DMS153 (cell line): ENCODE measurements at regions not wholly inside any gene's neighbourhood (a gene's known extent, or its start where the extent isn't known, plus 50 kb on each side); places are given as distances from the start of the nearest gene placed in this dataset.
"Not testable (repeated sequence)": the region's sequence is repeated elsewhere in the genome, so short reads cannot be mapped to it uniquely, and the experiment has no call there.

Source experiments
- DNase-seq: peaks from one replicate; lab custom pipeline; 2025; lab: John Stamatoyannopoulos, UW

DNA sequence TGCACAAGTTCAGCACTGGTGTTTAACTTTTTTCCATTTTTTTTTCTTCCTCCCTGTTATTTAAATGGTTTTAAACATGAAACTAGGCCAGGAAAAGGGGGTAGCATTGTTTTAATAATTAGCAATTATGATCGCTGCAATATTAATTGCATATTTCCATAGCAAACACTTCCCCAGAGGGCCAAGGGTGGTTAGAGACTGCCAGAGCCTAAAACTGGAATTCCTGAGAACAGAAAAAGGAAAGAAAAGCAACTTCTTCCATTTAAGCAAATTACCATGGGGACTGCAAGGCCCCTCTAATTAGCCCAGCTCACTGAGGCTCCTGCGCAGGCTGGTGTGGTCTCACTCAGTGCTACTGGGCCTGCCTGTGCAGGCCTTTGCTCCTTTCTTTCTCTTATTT, 201.5 kb downstream of the SMAD2 start:
- no peak for DNase-seq

DNA sequence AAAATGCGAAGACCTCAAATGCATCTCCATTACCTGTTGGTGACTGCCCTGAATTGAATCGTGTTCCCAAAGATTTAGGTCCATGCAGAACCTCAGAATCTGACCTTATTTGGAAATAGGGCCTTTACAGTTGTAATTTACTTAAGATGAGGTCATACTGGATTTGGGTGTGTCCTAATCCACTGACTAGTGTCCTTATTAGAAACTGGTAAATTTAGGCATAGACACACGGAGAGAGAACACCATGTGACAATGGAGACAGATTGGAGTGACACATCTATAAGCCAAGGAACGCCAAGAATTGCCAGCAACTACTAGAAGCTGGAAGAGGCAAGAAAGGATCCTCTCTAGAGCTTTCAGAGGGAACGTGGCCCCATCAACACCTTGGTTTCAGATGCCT, 203.1 kb downstream of the SMAD2 start:
- DNase-seq: no peak

DNA sequence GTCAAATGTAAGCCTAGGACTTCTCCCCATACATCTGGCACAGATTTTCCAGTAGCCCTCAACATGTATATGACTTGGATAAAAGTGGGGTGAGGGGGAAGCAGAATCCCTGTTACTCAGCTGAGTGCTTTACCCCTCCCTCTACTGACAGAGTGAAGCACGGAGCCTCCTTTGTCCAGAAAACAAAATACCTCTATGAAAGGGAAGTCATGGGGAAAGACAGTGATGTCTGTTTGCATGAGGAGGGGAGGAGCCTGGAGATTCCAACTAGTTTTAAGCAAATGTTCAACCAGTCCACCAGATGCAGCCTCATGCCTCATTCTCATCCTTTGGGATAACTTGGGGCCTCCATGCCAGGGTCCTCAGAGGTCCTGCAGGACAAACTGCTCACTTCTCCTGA, 203.9 kb downstream of the SMAD2 start:
- no peak for DNase-seq

DNA sequence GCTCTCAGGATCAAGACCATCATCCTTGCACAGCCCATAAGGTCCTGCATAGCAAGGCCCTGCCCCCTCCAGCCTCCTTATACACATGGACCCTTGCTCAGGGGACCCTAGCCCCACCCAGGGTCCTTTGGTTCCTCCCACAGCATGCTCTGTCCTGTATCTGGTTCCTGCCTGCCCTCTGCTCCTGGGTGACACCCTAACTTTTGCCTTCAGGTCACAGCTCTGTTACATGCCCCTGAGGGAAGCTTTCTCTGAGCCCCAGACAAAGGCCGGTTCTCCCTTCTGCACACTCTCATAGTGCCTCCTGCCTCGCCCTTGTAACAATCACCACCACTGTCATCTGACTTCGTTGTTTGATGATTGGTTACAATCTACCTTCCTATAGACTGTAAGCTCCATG, 204.8 kb downstream of the SMAD2 start:
- no peak for DNase-seq

DNA sequence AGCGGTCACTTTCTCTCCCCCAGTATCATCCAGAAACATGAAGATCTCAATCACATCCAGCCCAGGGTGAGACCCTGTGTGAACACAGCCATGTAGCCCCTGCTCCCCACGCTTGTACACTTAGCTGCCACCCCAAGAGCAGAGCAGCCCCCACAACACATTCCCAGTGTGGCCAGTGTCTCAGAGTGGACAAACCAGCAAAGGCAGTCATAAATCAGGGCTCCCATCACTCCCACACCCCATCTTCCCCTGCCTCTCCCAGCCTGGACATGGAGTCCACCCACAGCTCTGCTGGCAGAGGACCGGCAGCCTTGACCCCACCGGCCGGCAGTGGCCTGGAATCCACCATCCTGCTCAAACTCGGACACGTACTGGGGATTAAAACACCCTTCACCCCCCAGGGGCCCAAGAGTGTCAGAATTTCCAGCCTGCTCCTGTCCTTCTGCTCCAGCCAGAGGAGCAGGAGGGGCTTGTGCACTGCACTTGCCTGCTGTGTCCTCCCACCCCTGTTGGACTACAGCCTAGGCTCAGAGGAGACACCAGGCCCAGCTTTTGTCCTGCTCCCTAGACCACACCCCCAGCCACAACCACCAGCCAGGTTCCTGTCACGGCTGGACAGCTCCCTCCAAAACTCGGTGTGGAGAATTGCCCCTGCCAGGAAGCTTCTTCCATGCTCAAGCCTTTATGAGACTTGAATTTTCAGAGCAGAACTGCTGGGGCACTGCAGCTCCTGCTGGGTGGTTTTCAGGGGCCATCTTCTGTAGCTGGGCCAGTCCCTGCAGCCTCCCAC, 206.1 kb downstream of the SMAD2 start:
- no peak for DNase-seq

DNA sequence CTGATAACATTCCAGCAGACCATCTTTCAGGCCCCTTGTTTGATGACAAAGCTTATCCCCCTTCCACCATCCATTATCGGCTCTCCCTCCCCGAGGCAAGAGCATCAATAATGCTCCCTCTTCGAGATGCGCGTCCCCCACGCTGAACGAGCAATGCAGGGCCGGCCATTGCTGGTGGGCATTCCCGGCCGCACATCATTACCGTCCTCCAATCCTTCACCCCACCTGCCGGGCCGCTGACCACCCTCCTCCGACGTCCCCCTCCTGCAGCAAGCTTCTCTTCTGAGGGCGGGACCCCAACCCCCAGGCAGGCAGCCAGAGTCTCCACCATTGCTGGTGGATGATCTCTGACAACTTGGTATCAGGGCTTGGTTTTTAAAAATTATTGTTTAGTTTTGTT, 208.6 kb downstream of the SMAD2 start:
- no peak for DNase-seq

DNA sequence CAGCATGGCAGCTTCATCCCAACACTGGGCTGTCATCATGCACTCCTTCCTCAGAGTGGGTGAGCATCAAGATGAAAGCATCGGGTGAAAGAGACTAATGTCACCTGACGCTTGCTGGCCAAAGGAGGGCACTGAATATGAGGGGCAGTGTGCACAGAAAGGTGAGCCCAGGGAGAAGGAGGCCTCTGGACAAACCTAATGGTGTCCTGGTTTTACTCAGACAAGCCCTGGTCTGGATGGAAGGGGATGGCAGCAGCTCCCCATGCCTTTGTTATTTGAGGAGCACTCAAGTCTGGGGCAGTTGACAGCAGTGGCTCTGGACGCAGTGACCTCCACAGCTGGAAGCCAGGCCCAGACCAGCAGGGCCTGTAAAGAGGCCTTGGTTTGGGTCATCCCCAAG, 209.7 kb downstream of the SMAD2 start:
- no peak for DNase-seq

DNA sequence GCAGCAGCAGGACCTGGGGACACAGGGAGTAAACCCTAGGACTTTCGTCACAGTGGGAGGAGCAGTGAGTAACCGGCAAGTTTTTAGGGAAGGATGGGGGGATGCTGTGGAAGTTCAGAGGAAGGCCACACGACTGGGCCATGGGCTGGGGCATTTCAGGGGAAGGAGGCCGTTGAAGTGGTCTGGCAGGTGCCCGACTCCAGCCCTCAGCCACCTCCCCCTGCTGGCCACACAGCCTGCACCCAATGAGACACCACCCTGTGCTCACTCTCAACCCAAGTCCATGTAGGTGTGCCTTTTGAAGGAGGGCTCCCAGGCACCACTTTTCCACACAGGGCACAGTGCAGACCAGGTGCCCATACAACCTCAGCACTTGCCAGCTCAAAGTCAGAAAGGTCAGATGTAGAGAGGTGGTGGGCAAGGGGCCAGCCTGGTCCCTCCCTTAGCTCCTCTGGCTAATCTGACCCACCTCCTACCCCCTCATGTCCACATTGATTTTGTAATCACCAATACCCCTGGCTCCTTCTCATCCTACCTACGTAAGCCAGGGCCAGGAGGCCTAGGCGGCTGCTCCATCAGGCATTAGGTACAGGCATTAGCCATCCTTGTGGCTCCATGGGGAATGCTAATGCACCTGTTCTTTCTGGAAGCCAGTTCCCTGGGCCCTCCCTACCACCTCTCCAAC, 211.2 kb downstream of the SMAD2 start:
- no peak for DNase-seq

DNA sequence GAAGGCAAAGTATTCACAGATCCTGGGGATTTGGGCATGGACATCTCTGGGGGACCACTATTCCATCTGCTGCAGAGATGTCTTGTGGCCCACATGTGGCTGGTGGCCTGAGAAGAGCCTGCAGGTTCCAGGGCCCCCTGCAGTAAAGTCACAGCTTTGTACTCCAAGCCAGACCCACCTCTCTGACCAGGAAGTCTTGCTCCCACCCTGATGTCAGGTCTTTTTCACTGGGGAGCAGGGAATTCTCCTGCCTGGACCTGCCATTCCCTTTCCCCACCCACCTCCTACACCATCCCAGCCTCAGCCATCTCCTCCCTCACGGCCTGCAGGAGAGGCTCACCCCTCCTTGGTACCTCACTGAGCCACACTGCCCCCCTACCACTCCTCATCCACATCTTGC, 211.8 kb downstream of the SMAD2 start:
- DNase-seq: no peak

DNA sequence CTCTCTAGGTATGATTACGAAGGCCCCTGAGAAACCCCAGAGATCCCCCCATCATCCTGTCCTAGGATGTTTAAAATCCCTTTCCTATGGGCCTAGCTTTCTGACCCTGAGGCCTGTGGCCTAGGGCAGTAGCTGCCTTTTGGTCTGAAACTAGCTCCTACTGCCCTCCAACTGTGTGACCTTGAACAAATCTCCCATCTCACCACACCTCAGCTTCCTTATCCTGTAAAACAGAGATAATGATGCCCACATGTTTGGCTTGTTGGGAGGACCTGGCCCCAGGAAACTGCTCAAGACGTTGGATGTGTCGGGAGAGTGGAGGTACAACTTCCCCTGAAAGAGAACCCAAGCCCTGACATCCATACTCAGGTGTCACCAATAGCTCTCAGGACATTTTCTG, 213.2 kb downstream of the SMAD2 start:
- no peak for DNase-seq

DNA sequence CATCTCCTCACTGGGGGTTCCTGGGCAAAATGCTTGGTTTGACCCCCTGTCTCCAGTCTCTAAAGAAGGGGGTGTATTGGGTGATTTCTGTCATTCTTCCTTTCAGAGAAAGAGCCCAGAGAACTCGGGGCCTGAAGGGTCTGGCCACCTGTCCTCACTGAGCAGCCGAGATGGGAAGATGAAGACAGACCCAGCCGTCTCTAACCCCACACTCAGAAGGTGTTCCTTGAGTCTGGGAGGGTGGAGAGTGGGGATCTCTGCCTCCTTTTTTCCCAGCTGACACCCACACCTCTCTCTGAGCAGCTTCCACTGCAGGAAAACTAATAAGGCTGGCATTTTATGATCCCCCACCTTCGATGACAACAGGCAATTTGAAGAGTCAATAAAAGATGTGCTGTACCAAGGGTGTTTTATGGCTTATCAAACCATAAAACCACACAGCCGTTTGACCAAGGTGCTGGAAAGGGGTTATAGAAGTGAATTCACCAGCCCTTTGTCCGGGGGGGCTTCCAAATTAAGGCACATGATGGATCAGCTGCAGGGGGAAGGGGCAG, 213.8 kb downstream of the SMAD2 start:
- DNase-seq: no peak

DNA sequence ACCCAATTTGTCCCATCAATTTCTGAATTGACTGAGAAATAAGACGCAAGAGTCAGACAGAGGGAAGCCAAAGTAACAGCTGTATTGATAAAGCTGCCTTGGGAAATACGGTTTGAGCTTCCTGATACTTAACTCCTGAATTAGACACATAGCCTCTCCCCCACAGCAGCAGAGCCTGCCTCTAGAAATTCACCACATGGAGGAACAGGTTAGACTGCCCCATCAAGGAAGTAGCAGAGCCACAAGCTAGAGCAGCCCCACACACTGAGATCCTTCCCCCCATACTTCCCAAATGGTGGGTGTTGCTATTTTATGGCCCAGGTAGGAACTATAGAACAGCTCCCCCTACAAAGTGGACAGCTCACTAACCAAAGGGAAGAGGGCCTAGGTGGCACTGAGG, 220.0 kb downstream of the SMAD2 start:
- no peak for DNase-seq

DNA sequence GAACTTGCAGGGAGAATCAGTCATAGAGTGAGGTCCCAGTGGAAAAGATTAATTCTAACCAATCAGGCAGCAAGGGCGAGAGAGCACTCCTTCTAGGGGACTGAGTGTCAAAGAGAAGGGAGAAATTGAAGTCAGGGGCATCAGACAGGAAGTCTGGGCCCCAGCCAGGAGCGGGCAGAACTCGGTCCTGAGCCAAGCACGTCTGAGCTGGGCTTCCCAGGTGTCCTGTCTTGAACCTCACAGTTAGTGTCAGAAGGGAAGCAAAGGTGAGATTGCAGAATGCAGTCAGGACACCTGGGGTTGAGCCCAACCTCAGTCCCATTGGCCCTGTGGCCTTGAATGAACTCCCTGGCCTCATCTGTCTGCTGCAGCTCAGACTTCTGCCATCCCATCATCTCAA, 220.9 kb downstream of the SMAD2 start:
- DNase-seq: no peak

DNA sequence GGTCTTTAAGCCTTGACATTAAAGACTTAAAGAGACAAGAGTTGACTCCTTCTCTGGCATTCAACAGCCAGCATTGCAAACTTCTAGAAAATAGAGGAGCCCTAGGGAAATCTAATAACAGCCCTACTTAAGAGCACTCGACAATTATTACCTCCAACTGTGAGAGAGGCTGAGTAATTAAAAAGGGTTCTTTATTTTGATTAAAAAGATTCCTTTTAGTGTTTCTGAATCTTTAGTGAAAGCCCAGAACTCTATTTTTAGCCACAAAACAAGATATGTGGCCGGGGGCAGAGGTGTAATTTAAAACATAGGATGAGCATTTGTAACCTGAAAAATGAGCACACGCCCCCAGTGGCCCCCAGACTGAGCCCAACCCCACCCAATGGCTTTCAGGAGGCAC, 222.3 kb downstream of the SMAD2 start:
- DNase-seq: no peak

DNA sequence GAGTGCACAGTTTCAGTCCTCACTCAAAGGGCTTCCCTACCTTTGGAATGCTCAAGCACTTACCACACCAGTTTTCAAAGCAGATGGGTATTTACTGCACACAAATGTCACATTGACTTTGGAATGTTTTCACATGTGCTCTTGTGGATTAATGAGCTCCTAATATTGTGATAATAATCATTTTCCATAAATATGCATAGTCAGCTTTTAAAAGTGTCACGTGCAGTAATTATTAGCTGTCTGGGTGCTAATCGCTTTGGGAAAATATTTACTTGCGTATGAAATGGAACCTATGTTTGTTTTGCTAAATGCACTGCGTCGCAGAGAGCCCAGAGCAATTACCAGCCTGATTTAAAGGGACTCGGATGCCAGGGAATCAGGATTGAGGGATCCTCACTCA, 229.3 kb downstream of the SMAD2 start:
- no peak for DNase-seq

DNA sequence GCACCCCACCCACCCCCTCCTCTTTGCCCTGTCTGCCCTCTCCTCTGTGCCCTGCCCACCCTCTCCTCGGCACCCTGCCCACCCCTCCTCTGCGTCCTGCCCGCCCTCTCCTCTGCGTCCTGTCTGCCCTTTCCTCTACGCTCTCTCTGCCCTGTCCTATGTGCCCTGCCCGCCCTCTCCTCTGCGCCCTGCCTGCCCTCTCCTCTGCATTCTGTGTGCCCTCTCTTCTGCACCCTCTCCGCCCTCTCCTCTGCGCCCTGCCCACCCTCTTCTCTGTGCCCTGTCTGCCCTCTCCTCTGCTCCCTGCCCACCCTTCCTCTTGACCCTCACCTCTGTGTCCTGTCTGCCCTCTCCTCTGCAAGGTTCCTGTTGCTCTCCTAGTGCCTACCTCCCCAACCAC, 233.6 kb downstream of the SMAD2 start:
- no peak for DNase-seq

DNA sequence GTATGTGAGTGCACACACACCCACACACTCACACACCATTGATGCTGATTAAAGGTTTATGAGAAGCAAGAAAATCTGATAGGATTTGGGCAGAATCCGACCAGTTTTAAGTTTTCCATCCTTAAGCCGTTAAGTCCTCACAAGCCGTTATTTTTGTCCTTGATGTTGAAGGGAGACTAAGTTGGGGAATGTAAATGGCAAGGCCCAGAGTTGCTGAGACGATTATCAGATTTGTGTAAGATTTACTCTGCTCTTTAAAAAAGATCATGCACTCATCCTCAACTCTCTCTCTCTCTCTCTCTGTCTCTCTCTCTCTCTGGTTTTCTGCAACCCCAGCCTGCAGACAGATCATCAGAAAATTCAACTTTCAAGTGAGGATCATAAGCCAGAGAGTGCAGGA, 238.8 kb downstream of the SMAD2 start:
- no peak for DNase-seq

DNA sequence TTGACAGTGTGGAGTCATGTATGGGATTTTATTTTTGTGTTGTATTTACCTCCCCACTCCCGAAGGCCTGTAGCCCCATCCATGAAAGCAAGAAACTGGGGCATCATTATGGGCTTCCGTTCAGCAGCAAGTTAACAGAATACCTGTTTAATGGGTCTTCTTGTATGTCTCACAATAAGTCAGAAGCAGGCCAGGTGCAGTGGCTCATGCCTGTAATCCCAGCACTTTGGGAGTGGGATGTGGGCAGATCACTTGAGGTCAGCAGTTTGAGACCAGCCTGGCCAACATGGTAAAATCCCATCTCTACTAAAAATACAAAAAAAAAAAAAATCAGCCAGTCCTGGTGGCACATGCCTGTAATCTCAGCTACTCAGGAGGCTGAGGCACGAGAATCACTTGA, 239.7 kb downstream of the SMAD2 start:
- DNase-seq: not testable (repeated sequence)

DNA sequence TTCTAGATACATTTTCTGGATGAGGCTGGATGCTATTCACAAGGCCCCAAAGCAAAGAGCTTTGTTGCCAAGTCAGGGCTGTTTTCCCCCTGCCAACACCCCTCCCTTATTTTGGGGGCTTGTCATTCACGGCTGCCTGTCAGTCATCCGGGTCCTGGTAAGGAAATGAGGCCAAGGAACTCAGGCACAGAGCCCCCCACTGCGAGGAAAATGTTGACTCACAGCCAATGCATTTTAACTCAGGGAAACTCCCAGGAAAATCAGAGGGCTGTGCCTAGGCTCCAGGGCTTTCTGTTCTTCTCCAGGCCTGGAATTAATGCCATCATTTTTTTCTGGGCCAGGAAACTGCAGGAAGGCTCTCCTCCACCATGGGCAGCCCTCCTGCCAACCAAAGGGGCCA, 241.1 kb downstream of the SMAD2 start:
- no peak for DNase-seq

DNA sequence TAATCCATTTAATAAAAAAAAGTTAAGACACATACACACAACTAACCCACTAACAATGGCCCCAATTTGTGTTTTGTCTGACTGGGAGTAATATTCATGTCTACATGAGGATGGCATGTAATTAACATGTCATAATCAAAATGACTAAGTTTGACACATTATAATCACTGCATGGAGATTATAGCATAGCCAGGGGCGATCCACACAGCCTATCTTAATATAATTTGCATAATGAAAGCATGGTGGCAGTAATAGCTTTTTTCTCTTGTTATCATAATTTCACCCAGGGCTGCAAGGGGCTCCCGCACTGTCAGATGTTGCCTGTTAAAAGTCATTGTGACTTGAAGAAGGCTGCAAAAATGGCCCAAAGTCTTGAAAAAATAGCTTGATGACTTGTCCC, 243.7 kb downstream of the SMAD2 start:
- no peak for DNase-seq

DNA sequence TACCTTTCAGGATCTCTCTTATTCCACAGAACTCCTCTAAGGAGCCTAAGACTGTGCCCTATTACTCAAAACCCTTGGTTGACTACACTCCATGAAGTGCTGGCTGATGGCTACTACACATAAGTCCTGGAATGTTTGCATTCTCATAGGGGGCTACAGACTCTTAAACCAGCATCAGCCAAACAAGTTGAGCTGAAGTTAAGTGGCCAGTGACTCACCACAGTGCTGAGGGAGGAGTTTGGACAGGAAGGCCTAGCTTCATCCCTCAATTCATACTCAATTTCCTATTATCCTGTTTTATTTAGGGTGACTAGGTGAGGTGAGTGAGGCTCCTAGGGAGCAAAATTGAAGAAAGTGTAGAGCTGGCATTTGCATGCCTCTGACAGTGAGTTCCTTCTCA, 246.7 kb downstream of the SMAD2 start:
- DNase-seq: no peak

DNA sequence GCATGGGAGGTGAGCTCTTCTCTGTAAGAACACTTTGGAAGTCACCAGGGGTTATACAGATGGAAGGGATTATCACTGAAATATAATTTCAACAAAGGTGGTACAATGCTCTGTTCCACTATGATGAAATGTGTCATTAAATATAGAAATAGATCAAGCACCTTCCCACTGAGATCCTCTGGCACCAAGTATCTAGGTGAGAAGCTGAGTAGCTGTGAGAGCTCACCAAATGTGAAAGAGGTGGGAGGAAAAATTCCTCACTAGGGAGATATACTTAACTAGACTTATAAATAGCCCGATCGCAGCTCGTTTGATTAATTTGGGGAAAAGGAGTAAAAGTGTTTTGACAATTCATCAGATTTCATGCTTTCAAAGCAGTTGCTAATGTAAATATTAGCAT, 247.6 kb downstream of the SMAD2 start:
- DNase-seq: no peak

DNA sequence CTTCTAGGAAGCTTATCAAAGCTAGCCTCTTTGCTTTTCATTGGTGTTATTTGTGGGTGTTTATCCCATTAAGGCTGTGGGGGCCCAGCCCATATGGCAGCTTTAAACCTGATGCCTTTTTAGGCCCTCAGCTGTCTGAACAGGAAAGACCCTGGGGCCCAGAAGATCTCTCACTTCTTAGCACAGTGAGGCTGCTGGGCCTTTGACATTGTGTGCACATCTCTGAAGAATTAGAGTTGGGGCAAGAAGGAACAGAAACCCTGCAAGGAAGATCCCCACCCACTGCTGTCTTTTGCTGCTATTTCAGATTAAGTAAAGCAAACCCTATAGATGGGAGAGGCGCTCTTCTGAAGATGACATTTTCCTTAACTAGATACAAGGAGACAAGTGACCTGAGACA, 250.0 kb downstream of the SMAD2 start:
- no peak for DNase-seq

DNA sequence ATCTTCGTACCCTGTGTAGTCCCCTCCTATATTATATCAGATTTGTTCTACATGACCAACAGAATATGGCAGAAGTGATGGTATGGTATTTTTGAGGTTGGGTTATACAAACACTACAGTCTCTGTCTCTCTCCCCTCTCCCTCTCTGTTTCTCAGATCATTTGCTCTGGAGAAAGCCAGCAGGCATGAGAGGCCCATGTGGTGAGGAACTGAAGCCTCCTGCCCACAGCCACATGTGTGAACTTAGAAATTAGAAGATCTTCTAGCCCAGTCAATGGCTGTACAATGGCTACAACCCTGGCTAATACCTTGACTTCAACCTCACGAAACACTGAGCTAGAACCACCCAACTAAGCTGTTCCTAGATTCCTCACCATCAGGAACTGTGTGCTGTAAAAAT, 250.6 kb downstream of the SMAD2 start:
- no peak for DNase-seq
